Effector memory CD4-positive, alpha-beta T cell (primary cell): ENCODE measurements at regions not wholly inside any gene's neighbourhood (a gene's known extent, or its start where the extent isn't known, plus 50 kb on each side); places are given as distances from the start of the nearest gene placed in this dataset.

Experiments used
- DNase-seq, 3 donors: peaks; one replicate each; pipeline ENCODE4 v3.0.0-alpha.2; 2020
- H3K27ac ChIP-seq: 2 replicates; pipeline ENCODE4 v1.7.0; 2013; ENCODE audit warnings: mild to moderate bottlenecking, low read length, moderate library complexity; ENCODE audit not compliant: insufficient read depth, poor library complexity, severe bottlenecking
- H3K27me3 ChIP-seq: replicated peaks from 2 replicates; pipeline ENCODE4 v1.7.0; 2013; ENCODE audit warnings: mild to moderate bottlenecking, low read length; ENCODE audit not compliant: insufficient read depth, control insufficient read depth, poor library complexity, severe bottlenecking
- H3K36me3 ChIP-seq: 2 replicates; pipeline ENCODE4 v1.7.0; 2013; ENCODE audit warnings: mild to moderate bottlenecking, low read length, moderate library complexity; ENCODE audit not compliant: control insufficient read depth, insufficient read depth
- H3K4me1 ChIP-seq: 2 replicates; pipeline ENCODE4 v1.7.0; 2013; ENCODE audit warnings: low read length, mild to moderate bottlenecking; ENCODE audit not compliant: control insufficient read depth, insufficient read depth, poor library complexity, severe bottlenecking
- H3K4me3 ChIP-seq: 2 replicates; pipeline ENCODE4 v1.7.0; 2013; ENCODE audit warnings: low read length, low read depth, mild to moderate bottlenecking; ENCODE audit not compliant: insufficient read depth, poor library complexity, severe bottlenecking
- H3K9me3 ChIP-seq: 2 replicates; pipeline ENCODE4 v1.7.0; 2013; ENCODE audit warnings: mild to moderate bottlenecking, low read length, moderate library complexity; ENCODE audit not compliant: control insufficient read depth

DNA sequence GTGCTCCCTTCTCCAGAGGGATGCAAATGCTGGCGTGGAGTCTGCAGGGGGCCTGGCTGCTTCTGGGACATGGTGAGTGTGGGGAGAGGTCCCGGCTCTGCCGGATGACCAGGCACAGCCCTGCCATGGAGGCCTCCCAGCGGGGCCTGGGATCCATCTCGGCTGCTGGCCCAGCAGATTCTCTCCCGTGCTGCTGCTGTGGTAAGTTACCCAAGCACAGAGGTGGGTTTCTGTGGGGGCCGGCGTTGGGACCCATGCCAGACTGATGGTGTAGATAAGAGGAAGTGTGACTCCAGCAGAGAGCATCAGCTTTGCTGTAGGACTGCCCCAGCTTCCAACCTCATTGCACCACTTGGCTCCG lies 147.5 kb upstream of the B3GAT1 start:
- Histone ChIP-seq H3K4me3 (no peak overlapping the region), H3K9me3 (no peaks in the 10 kb centered on the region), H3K27me3 (no peaks in the 10 kb centered on the region), H3K27ac (no peak overlapping the region), H3K36me3 (no peaks in the 10 kb centered on the region), H3K4me1 (no peaks in the 10 kb centered on the region)
- no peak for DNase-seq

DNA sequence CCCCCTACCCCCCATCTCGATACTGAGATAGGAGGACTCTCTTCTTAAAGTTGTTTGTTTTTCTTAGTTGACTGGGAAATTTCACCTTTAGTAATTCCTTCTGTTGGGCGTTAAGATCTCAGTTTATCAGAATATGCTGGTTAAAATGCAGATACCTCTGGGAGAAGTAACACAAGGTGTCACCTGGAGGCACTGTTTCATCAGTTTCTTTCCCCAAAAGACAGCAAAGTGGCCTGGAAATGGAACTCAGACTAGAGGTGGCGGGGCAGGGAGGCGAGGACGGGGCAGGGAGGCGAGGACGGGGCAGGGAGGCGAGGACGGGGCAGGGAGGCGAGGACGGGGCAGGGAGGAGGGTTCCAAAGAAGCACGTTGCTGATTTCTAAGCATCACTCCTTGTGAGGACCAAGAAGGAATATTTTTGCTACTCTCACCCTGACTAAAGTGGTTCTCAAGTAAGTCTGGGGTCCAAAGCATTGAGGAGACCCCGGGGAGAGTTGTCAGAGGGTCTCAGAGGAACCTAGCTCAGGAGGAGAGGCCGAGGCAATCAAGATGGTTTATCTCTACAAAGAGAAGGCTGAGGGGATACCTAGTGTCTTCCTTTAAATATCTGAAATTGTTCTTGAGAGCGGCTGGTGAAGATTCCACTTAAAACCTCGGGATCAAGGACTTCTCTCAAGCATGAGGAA lies 147.0 kb upstream of the B3GAT1 start:
- Histone ChIP-seq H3K4me3 (no peak overlapping the region), H3K9me3 (no peaks in the 10 kb centered on the region)
- no peak for DNase-seq

DNA sequence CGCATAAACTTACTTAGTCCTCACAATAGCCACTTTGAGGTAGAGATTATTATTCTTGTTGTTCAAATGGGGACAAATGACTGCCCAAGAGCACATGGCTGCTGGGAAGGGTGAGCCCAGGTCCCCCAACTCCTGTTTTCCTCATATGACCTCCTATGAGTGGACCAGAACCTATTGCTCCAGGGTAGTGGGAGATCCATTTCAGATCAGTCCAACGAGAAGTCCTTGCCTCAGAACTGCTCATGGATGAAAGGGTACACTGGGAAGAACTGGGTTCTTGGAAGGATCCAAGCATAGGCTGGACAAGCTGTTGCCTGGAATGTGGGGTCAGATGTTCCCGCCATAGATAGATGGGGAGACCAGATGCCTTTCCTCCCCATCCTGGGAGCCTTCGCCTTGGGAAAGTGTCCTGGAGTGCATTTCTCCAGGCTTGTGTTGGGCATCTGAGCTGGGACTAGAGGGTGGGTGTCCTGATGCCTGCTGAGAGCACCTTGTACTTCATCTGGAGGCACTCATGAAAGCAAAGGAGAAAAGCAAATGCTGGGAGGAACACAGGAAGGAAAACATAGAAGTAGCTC lies 146.3 kb upstream of the B3GAT1 start:
- Histone ChIP-seq H3K4me3 (no peak overlapping the region), H3K27me3 (no peaks in the 10 kb centered on the region), H3K36me3 (no peaks in the 10 kb centered on the region), H3K27ac (no peak overlapping the region), H3K9me3 (no peaks in the 10 kb centered on the region), H3K4me1 (no peaks in the 10 kb centered on the region)
- DNase-seq: no peak

More for the DNA sequence above, 147.0 kb upstream of the B3GAT1 start:
- no peaks in the 10 kb centered on the region for H3K4me1 ChIP-seq
- no peak overlapping the region for H3K27ac ChIP-seq
- H3K27me3 ChIP-seq: no peaks in the 10 kb centered on the region
- H3K36me3 ChIP-seq: no peaks in the 10 kb centered on the region

DNA sequence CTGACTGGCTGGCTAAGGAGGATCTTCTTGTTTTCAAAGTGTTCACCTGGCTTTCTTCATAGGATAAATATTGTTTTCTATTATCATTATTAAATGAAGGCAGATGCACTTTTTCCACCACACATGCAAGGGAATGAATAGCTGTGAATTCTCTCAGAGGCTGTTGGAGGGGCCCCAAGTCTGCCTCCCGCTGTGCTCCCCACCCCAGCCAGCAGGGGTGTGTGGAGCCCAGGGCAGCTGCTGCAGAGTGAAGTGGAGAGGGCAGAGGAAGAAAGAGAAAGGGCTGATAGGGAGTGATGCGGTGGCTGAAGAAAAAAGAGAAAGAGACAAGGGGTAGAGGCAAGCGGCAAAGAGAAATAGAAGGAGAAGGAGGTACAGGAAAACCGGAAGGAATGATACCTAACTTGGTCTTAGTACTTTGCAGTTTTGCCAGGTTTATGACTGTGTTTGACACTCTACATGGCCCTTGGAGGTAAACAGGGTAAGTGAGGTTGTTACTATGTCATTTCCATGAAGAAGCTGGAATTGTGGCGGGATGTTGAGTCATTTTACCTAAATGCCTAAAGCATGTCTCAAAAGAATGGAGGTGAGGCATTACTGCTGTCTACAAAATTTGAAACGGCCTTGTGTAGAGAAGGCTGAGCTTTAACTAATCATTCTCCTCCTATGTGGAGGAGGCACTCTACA lies 145.7 kb upstream of the B3GAT1 start:
- H3K4me1 ChIP-seq: no peaks in the 10 kb centered on the region
- H3K4me3 ChIP-seq: no peak overlapping the region
- H3K9me3 ChIP-seq: no peaks in the 10 kb centered on the region
- no peaks in the 10 kb centered on the region for H3K36me3 ChIP-seq
- H3K27ac ChIP-seq: no peak overlapping the region
- H3K27me3 ChIP-seq: no peaks in the 10 kb centered on the region
- no peak for DNase-seq

DNA sequence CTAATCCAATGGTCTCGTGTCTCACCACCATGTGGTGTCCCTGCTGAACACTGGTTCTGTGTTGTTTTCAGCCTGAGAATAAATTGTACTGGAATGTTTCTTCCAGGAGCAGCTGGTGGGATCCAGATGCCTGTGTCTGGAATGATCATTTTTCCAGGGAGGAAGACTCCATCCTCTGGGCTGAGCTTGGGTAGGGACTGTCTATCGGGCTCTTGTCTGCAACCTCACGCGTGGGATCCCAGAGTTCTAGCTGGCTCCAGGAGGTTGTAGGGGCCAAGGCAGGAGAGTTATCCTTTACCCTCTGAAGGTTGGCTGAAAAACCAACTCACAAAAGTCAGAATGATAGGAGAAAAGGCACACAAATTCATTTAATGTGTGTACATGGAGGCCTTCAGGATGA lies 144.1 kb upstream of the B3GAT1 start:
- no peaks in the 10 kb centered on the region for H3K4me1 ChIP-seq
- DNase-seq: no peak
- H3K27ac ChIP-seq: no peak overlapping the region
- no peaks in the 10 kb centered on the region for H3K9me3 ChIP-seq
- no peaks in the 10 kb centered on the region for H3K36me3 ChIP-seq
- no peaks in the 10 kb centered on the region for H3K27me3 ChIP-seq
- no peak overlapping the region for H3K4me3 ChIP-seq

DNA sequence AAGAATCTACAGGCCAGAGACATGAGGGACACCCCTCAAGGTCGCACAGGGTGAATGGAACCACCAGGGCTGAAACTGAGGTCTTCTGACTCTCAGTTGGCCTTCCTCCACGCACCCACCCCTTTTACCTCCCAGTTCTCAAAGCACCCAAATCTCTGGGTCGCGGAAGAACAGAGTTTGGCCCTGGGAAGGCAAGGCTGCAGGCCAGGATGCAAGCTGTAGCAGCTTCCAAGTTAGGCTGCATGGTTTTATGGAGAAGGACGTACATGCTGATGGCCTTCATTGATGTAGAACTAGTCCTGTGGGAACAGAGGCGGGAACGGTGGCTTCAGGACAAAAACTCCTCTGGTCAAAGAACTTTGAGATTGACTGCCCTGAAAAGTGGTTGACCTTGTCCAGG lies 143.5 kb upstream of the B3GAT1 start:
- Histone ChIP-seq H3K4me3 (no peak overlapping the region), H3K9me3 (no peaks in the 10 kb centered on the region), H3K36me3 (no peaks in the 10 kb centered on the region), H3K27me3 (no peaks in the 10 kb centered on the region), H3K4me1 (no peaks in the 10 kb centered on the region), H3K27ac (no peak overlapping the region)
- DNase-seq: no peak

DNA sequence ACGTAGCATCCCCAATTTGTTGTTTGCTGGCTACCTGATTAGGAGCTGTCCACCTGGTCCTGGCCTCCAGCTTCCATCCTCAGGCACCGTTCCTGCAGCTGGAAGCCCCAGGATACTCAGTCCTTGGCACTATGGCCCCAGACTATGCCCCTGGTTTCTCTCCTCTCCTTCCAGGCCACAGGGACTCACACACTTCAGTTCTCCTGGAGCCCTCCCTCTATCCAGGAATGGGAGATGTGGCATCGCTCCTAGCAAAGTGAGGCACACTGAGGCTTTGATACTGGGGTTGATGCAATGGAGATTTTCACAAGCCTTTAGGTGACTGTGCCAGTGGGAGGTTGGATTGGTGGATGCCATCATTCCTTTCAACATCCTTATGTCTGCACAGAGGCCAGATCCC lies 142.8 kb upstream of the B3GAT1 start:
- Histone ChIP-seq H3K4me3 (no peak overlapping the region), H3K4me1 (no peaks in the 10 kb centered on the region), H3K36me3 (no peaks in the 10 kb centered on the region), H3K27ac (no peak overlapping the region), H3K9me3 (no peaks in the 10 kb centered on the region), H3K27me3 (no peaks in the 10 kb centered on the region)
- DNase-seq: no peak

DNA sequence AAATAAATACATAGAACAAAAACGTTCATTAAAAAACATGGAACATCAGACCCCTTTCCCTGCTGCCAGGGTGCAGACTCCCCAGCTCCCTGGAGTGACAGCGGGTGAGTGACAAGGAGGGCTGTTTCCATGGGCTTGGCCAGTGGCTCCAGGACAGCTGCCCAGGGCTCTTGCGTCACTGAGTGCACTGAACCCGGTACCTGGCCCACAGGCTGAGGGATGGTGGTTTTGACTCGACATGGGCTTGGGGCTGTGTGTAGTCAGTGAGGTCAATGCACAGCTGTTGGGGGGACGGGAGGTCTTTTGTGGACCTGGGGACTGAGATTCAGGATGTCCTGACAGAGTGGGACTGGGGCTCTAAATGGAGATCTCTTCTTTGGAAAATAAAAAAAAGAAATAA lies 142.1 kb upstream of the B3GAT1 start:
- H3K4me3 ChIP-seq: no peak overlapping the region
- H3K27ac ChIP-seq: no peak overlapping the region
- H3K27me3 ChIP-seq: no peaks in the 10 kb centered on the region
- H3K36me3 ChIP-seq: no peaks in the 10 kb centered on the region
- no peaks in the 10 kb centered on the region for H3K4me1 ChIP-seq
- no peaks in the 10 kb centered on the region for H3K9me3 ChIP-seq
- no peak for DNase-seq

DNA sequence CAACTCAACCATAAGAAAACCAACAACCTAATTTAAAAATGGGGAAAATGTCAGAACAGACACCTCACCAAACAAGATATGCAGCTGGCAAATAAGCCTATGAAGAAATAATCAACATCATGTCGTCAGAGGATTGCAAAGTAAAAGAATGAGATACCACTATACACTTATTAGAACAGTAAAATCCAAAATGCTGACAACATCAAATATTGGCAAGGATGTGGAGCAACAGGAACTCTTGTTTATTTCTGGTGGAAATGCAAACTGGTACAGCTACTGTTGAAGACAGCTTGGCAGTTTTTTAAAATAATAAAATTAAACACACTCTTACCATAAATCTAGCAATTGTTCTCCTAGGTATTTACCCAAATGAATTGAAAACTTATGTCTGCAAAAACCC lies 140.7 kb upstream of the B3GAT1 start:
- Histone ChIP-seq H3K4me1 (no peaks in the 10 kb centered on the region), H3K36me3 (no peaks in the 10 kb centered on the region), H3K4me3 (no peak overlapping the region), H3K27me3 (no peaks in the 10 kb centered on the region), H3K27ac (no peak overlapping the region), H3K9me3 (no peaks in the 10 kb centered on the region)
- no peak for DNase-seq

DNA sequence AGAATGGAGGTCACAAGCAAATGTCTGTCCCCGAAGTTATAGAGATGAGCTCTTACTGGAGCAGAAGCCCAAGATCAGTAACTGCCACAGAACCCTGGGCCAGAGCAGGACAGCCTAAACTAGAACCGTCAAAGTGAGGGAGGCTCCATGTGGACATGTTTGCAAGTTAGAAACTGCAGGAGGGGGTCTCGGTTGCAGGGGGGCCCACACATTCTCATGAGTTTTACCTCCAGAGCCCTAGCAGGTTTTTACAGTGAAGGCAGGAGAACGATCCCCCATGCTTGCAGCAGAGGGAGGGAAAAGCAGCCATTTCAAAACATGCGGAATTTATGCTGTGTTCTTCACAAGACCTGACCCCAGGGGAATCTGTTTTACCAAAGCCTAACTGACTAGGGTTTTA lies 133.5 kb upstream of the B3GAT1 start:
- no peaks in the 10 kb centered on the region for H3K27me3 ChIP-seq
- H3K4me3 ChIP-seq: no peak overlapping the region
- H3K27ac ChIP-seq: no peak overlapping the region
- H3K4me1 ChIP-seq: no peaks in the 10 kb centered on the region
- H3K9me3 ChIP-seq: no peaks in the 10 kb centered on the region
- no peaks in the 10 kb centered on the region for H3K36me3 ChIP-seq
- no peak for DNase-seq
